ENCODE measurements at regions not wholly inside any gene's neighbourhood (a gene's known extent, or its start where the extent isn't known, plus 50 kb on each side); places are given as distances from the start of the nearest gene placed in this dataset.

DNA sequence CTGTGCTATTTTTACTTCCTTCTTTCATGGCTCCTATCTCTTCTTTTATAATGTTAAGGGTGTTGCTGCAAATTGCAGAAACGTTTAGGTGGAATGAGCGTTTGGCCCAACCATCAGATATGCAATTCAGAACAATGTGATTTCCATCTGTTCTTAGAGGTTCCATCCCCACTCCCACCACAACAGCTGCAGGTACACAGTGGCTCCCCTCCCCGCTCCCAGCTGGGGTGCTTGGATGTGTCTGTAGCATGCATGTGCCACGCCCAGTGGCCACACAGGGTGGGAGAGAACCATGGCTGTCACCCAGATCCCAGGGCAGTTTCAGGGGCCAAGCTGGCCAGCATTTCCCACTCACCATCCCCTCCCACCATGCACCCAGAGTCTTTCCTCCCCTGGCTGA, 62.2 kb downstream of the ACTL7B start:
- TF ChIP-seq EZH2 (IDR thresholded peaks at IDR 0.05; ENCODE audit: borderline replicate concordance, insufficient read depth, low read depth, low read length, poor library complexity, severe bottlenecking): no peak
- TF ChIP-seq, protein P1, sequence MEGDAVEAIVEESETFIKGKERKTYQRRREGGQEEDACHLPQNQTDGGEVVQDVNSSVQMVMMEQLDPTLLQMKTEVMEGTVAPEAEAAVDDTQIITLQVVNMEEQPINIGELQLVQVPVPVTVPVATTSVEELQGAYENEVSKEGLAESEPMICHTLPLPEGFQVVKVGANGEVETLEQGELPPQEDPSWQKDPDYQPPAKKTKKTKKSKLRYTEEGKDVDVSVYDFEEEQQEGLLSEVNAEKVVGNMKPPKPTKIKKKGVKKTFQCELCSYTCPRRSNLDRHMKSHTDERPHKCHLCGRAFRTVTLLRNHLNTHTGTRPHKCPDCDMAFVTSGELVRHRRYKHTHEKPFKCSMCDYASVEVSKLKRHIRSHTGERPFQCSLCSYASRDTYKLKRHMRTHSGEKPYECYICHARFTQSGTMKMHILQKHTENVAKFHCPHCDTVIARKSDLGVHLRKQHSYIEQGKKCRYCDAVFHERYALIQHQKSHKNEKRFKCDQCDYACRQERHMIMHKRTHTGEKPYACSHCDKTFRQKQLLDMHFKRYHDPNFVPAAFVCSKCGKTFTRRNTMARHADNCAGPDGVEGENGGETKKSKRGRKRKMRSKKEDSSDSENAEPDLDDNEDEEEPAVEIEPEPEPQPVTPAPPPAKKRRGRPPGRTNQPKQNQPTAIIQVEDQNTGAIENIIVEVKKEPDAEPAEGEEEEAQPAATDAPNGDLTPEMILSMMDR (IDR thresholded peaks at IDR 0.05): no peak

GRCh38 chr9:108789742-108790141, 66.0 kb downstream of the ACTL7B start:
- CTCF ChIA-PET: no interaction called here
- no peaks in the 10 kb centered on the region for H3K4me1 Mint-ChIP-seq
- no peak overlapping the region for H3K4me3 Mint-ChIP-seq
- intact Hi-C loops (cut with micrococcal nuclease): no loop called here
- DNase-seq: no peak
- H3K27ac ChIP-seq (ENCODE audit: low read length in 2 of 2): no peak overlapping the region
- no peak overlapping the region for H3K27ac Mint-ChIP-seq
- no peaks in the 10 kb centered on the region for H3K4me1 ChIP-seq (ENCODE audit: control insufficient read depth in 2 of 2, insufficient read depth in 2 of 2, low read length in 2 of 2)
- no peaks in the 10 kb centered on the region for H4K20me1 ChIP-seq (ENCODE audit: control insufficient read depth, insufficient read depth, low read length, poor library complexity, severe bottlenecking)
- peaks cover 6% of the 10 kb centered on the region for H3K9me3 Mint-ChIP-seq (ENCODE audit: insufficient read depth)
- TF ChIP-seq, protein P1 (IDR thresholded peaks at IDR 0.05): no peak
- ATAC-seq (ENCODE audit: low read depth): no peak
- no peaks in the 10 kb centered on the region for H3K27me3 Mint-ChIP-seq
- H3K4me2 ChIP-seq (replicated peaks; ENCODE audit: low read depth, low read length, poor library complexity, severe bottlenecking): no peak overlapping the region
- no peaks in the 10 kb centered on the region for H3K36me3 ChIP-seq (replicated peaks in 1 of 2; ENCODE audit: control extremely low read depth in 1 of 2, control insufficient read depth in 1 of 2, extremely low read depth in 1 of 2, insufficient read depth in 2 of 2, low read length in 1 of 2)
- H3K4me3 ChIP-seq (ENCODE audit: control extremely low read depth in 1 of 5, extremely low read depth in 1 of 5, insufficient read depth in 1 of 5, low read depth in 2 of 5, low read length in 4 of 5): no peak overlapping the region
- H3K9ac ChIP-seq (ENCODE audit: low read length): no peak overlapping the region
- H2AFZ ChIP-seq (ENCODE audit: insufficient read depth, low read depth, low read length, poor library complexity, severe bottlenecking): no peak overlapping the region
- WGBS (ENCODE audit: insufficient coverage): 50% methylated on average over 1 of the region's 2 CpGs
- H3K79me2 ChIP-seq (ENCODE audit: control insufficient read depth, insufficient read depth, low read length): no peaks in the 10 kb centered on the region
- H3K9me3 ChIP-seq (ENCODE audit: control extremely low read depth in 1 of 3, control insufficient read depth in 2 of 3, insufficient read depth in 1 of 3, low read length in 2 of 3): peaks cover 0 to 20% (median 0%) of the 10 kb centered on the region in 3 donors
- POLR2A ChIA-PET: no interaction called here
- H3K27me3 ChIP-seq (replicated peaks in 1 of 4; ENCODE audit: control extremely low read depth in 1 of 4, control insufficient read depth in 3 of 4, insufficient read depth in 4 of 4, low read length in 3 of 4): no peaks in the 10 kb centered on the region

More for the DNA sequence above, 62.2 kb downstream of the ACTL7B start:
- ChIA-PET CTCF (no interaction called here), POLR2A (no interaction called here)
- H4K20me1 ChIP-seq (ENCODE audit: control insufficient read depth, insufficient read depth, low read length, poor library complexity, severe bottlenecking): no peaks in the 10 kb centered on the region
- no peak overlapping the region for H3K4me2 ChIP-seq (replicated peaks; ENCODE audit: low read depth, low read length, poor library complexity, severe bottlenecking)
- no peaks in the 10 kb centered on the region for H3K27me3 Mint-ChIP-seq
- H3K79me2 ChIP-seq (ENCODE audit: control insufficient read depth, insufficient read depth, low read length): no peaks in the 10 kb centered on the region
- no peaks in the 10 kb centered on the region for H3K36me3 ChIP-seq (replicated peaks in 1 of 2; ENCODE audit: control extremely low read depth in 1 of 2, control insufficient read depth in 1 of 2, extremely low read depth in 1 of 2, insufficient read depth in 2 of 2, low read length in 1 of 2)
- no peak overlapping the region for H3K27ac ChIP-seq (ENCODE audit: low read length in 2 of 2)
- H2AFZ ChIP-seq (ENCODE audit: insufficient read depth, low read depth, low read length, poor library complexity, severe bottlenecking): no peak overlapping the region
- intact Hi-C loops (cut with micrococcal nuclease): no loop called here
- H3K27ac Mint-ChIP-seq: no peak overlapping the region
- WGBS (ENCODE audit: insufficient coverage): 100% methylated on average over 1 of the region's 4 CpGs
- no peak overlapping the region for H3K4me3 Mint-ChIP-seq
- H3K9ac ChIP-seq (ENCODE audit: low read length): no peak overlapping the region
- DNase-seq: no peak
- no peak overlapping the region for H3K4me3 ChIP-seq (ENCODE audit: control extremely low read depth in 1 of 5, extremely low read depth in 1 of 5, insufficient read depth in 1 of 5, low read depth in 2 of 5, low read length in 4 of 5)
- no peak for ATAC-seq (ENCODE audit: low read depth)
- no peaks in the 10 kb centered on the region for H3K4me1 Mint-ChIP-seq
- H3K9me3 ChIP-seq (ENCODE audit: control extremely low read depth in 1 of 3, control insufficient read depth in 2 of 3, insufficient read depth in 1 of 3, low read length in 2 of 3): peaks cover 0 to 17% (median 0%) of the 10 kb centered on the region in 3 donors
- H3K9me3 Mint-ChIP-seq (ENCODE audit: insufficient read depth): peaks cover 6% of the 10 kb centered on the region
- H3K27me3 ChIP-seq (replicated peaks in 1 of 4; ENCODE audit: control extremely low read depth in 1 of 4, control insufficient read depth in 3 of 4, insufficient read depth in 4 of 4, low read length in 3 of 4): no peaks in the 10 kb centered on the region
- H3K4me1 ChIP-seq (ENCODE audit: control insufficient read depth in 2 of 2, insufficient read depth in 2 of 2, low read length in 2 of 2): no peaks in the 10 kb centered on the region

All from B cell (primary cell).